ENCODE measurements at regions not wholly inside any gene's neighbourhood (a gene's known extent, or its start where the extent isn't known, plus 50 kb on each side); places are given as distances from the start of the nearest gene placed in this dataset.

DNA sequence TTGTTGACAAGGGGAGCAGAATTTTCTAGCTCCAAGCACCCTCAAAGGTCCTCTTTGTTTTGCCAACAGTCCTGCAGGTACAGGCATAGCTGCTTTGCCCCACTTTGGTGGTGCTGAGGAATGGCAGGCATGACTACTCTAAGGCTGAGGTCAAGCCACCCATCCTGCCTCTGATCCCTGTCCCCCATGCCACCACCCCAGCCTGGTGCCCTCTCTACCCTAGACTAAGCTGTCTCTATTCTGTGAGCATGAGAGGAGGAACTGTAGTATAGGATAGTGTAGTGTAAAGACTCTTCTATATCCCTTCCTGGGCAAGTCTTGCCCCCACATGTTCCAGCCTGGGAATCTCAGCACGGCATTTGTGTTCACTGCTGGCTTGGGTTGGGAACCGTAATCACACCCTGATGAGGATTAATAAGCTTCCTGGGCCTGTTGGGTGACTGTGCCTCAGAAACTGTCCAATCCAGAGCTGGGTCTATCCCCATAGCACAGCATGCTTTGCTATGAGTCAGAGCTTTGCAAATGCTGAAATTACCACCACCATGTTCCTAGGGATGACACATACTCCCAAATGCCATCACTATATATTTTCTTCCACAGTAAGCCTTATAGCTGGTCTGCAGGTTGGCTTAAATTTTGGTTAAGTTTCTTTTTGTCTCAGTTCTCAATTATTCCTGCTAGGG lies 105.7 kb upstream of the PPP2R5A start:
- TF ChIP-seq CTCF (conservative IDR thresholded peaks at IDR 0.05; ENCODE audit: low read depth, low read length), result no peak
- no peak for TF ChIP-seq EZH2phosphoT487 (IDR thresholded peaks at IDR 0.05; ENCODE audit: borderline replicate concordance, low read length)
